Psoas muscle (tissue), 7 donors: ENCODE measurements at regions not wholly inside any gene's neighbourhood (a gene's known extent, or its start where the extent isn't known, plus 50 kb on each side); places are given as distances from the start of the nearest gene placed in this dataset.

Experiments
- ATAC-seq, 4 donors: fragments of 200-7000 bp; cut with Tn5 transposase; one replicate each; pipeline ENCODE4 v1.9.1; 2020; ENCODE audit warnings: moderate library complexity in 3 of 4, mild to moderate bottlenecking in 2 of 4
- DNase-seq, 2 donors: peaks; one replicate each; pipeline ENCODE4 v3.0.0-alpha.2; 2020
- H3K27ac ChIP-seq: fragments of 200-600 bp; one replicate; pipeline ENCODE4 v1.8.0; 2022
- H3K27me3 ChIP-seq, 3 donors: fragments of 200-600 bp in 1 of 3; one replicate each; pipeline versions ENCODE4 v1.6.1 to v1.8.0; 2013 to 2022; ENCODE audit warnings: low read length in 2 of 3, mild to moderate bottlenecking in 2 of 3, moderate library complexity in 1 of 3; ENCODE audit not compliant: insufficient read depth in 3 of 3
- H3K36me3 ChIP-seq, 2 donors: fragments of 200-600 bp in 1 of 2; one replicate each; pipeline versions ENCODE4 v1.6.1 to v1.8.0; 2013 to 2022; ENCODE audit warnings: low read depth in 1 of 2, mild to moderate bottlenecking in 1 of 2, moderate library complexity in 1 of 2; ENCODE audit not compliant: insufficient read depth in 1 of 2
- H3K4me1 ChIP-seq: fragments of 200-600 bp; one replicate; pipeline ENCODE4 v1.8.0; 2022
- H3K4me3 ChIP-seq: fragments of 200-600 bp; one replicate; pipeline ENCODE4 v1.8.0; 2022; ENCODE audit warnings: mild to moderate bottlenecking
- H3K9me3 ChIP-seq: fragments of 200-600 bp; one replicate; pipeline ENCODE4 v1.8.0; 2022
- CTCF ChIP-seq: fragments of 200-600 bp; IDR thresholded peaks from one replicate; pipeline ENCODE4 v1.8.0; 2022; ENCODE audit warnings: antibody characterized with exemption
- WGBS, 3 donors: extraction: QIAGEN DNeasy Blood & Tissue Kit; methylation state at CpG; one replicate each; pipeline versions ENCODE4 v1.1.6 to v1.1.7; 2013; 5-methylcytosine and 5-hydroxymethylcytosine counted together
- intact Hi-C, 2 donors: fragments of 100-400 bp; cut with DNase I; formaldehyde crosslinking; loops; one replicate each; pipeline versions ENCODE4 v1.11.0 to v1.14.2; 2022
- donor health status: healthy with polysubstance abuse.
- donor health status: DM: no; HTN: no; CAD: no; lungs with moderate emphysema.
- donor health status: Bipolar disorder and iron deficiency.
- donor health status: healthy.
- donor health status: DM: yes; HTN: yes; CAD: no.
- donor health status: DM: no; HTN: no; CAD: no.
- donor health status: DM: yes; HTN: yes; CAD: no.

- H3K9me3 ChIP-seq: no peaks in the 10 kb centered on the region
- TF ChIP-seq CTCF: no peak
Observed at GRCh38 chr6:169926617-169927417, 175.4 kb downstream of the ERMARD start.

GRCh38 chr6:169923468-169924464 lies 172.3 kb downstream of the ERMARD start:
- WGBS, 3 donors: 83 to 95% (median 88%) methylated on average over 6 of the region's 6 CpGs
- H3K4me1 ChIP-seq: no peaks in the 10 kb centered on the region
- ATAC-seq (no peak), DNase-seq (no peak)
- H3K27me3 ChIP-seq: peaks cover 0 to 19% (median 2%) of the 10 kb centered on the region in 3 donors
- H3K27ac ChIP-seq: no peak overlapping the region
- no peaks in the 10 kb centered on the region for H3K36me3 ChIP-seq
- no peak for TF ChIP-seq CTCF
- H3K4me3 ChIP-seq: no peak overlapping the region
- H3K9me3 ChIP-seq: no peaks in the 10 kb centered on the region
- intact Hi-C loops: no loop called here

More at GRCh38 chr6:169926617-169927417, 175.4 kb downstream of the ERMARD start:
- DNase-seq (no peak), ATAC-seq (no peak)
- Histone ChIP-seq H3K4me1 (no peaks in the 10 kb centered on the region), H3K27me3 (peaks cover 0 to 19% (median 0%) of the 10 kb centered on the region in 3 donors), H3K27ac (no peak overlapping the region), H3K36me3 (no peaks in the 10 kb centered on the region), H3K4me3 (no peak overlapping the region)
- WGBS, 3 donors: 80 to 87% (median 84%) methylated on average over 11 of the region's 11 CpGs
- intact Hi-C loops: no loop called here

GRCh38 chr6:169921853-169922824 lies 170.7 kb downstream of the ERMARD start:
- DNase-seq: no peak
- Histone ChIP-seq H3K27me3 (peaks cover 0 to 19% (median 2%) of the 10 kb centered on the region in 3 donors), H3K36me3 (no peaks in the 10 kb centered on the region), H3K4me1 (no peaks in the 10 kb centered on the region), H3K27ac (no peak overlapping the region), H3K9me3 (no peaks in the 10 kb centered on the region), H3K4me3 (no peak overlapping the region)
- intact Hi-C loops: no loop called here
- no peak for ATAC-seq
- WGBS, 3 donors: 62 to 69% (median 63%) methylated on average over 33 to 34 of the region's 34 CpGs
- TF ChIP-seq CTCF: no peak

GRCh38 chr6:169921217-169921616 lies 169.8 kb downstream of the ERMARD start:
- DNase-seq (no peak), ATAC-seq (no peak)
- 89 to 93% (median 91%) methylated on average over 20 of the region's 20 CpGs for WGBS, 3 donors
- H3K27me3 ChIP-seq: peaks cover 0 to 15% (median 2%) of the 10 kb centered on the region in 3 donors
- TF ChIP-seq CTCF: no peak
- no peaks in the 10 kb centered on the region for H3K9me3 ChIP-seq
- intact Hi-C loops: no loop called here
- H3K36me3 ChIP-seq: no peaks in the 10 kb centered on the region
- H3K4me3 ChIP-seq: no peak overlapping the region
- H3K4me1 ChIP-seq: no peaks in the 10 kb centered on the region
- no peak overlapping the region for H3K27ac ChIP-seq
